ENCODE measurements at regions not wholly inside any gene's neighbourhood (a gene's known extent, or its start where the extent isn't known, plus 50 kb on each side); places are given as distances from the start of the nearest gene placed in this dataset.

GRCh38 chr19:30082168-30082567 is 140.1 kb downstream of the URI1 start:
- H3K4me1 ChIP-seq, result peaks cover 4% of the 10 kb centered on the region

DNA sequence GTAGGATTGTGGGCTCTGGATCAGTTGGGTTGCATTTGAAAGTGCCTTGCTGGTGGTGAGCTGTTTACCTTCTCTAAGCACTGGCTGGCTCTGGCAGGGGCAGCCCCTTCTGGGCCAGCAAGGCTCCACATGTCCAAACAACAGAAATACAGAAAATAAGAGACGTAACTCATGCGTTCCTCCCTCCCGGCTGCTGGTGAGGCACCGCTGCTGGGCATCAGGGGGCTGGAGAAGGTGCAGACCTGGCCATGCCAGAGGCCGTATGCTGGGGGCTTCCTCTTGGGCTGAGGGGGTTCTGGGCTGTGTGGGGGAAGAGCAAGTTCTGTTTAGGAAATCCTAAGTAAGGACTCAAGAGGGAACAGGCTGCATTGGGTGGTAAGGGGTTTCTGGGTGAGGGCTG is 140.6 kb downstream of the URI1 start:
- H3K4me3 ChIP-seq, result no peak overlapping the region
- DNase-seq, result no peak
- no peak overlapping the region for H3K27ac ChIP-seq (replicated peaks)
- intact Hi-C loops (cut with micrococcal nuclease), result no loop called here
- peaks cover 15% of the 10 kb centered on the region for H3K27me3 ChIP-seq (ENCODE audit: low read depth)
- no peaks in the 10 kb centered on the region for H3K36me3 ChIP-seq
- TF ChIP-seq CTCF (IDR thresholded peaks at IDR 0.05; ENCODE audit: borderline replicate concordance), result no peak
- H3K4me1 ChIP-seq, result peaks cover 4% of the 10 kb centered on the region
- no peaks in the 10 kb centered on the region for H3K9me3 ChIP-seq (replicated peaks)

More at GRCh38 chr19:30082168-30082567, 140.1 kb downstream of the URI1 start:
- TF ChIP-seq CTCF (IDR thresholded peaks at IDR 0.05; ENCODE audit: borderline replicate concordance), result no peak
- H3K4me3 ChIP-seq, result no peak overlapping the region
- H3K27me3 ChIP-seq (ENCODE audit: low read depth), result peaks cover 20% of the 10 kb centered on the region
- no peak overlapping the region for H3K27ac ChIP-seq (replicated peaks)
- H3K9me3 ChIP-seq (replicated peaks), result no peaks in the 10 kb centered on the region
- intact Hi-C loops (cut with micrococcal nuclease), result no loop called here
- DNase-seq, result no peak
- no peaks in the 10 kb centered on the region for H3K36me3 ChIP-seq

- TF ChIP-seq CTCF (IDR thresholded peaks at IDR 0.05; ENCODE audit: borderline replicate concordance), result no peak
- DNase-seq, result no peak
- Histone ChIP-seq H3K4me3 (no peak overlapping the region), H3K9me3 (replicated peaks) (no peaks in the 10 kb centered on the region), H3K4me1 (peaks cover 4% of the 10 kb centered on the region), H3K27ac (replicated peaks) (no peak overlapping the region), H3K27me3 (ENCODE audit: low read depth) (peaks cover 9% of the 10 kb centered on the region), H3K36me3 (no peaks in the 10 kb centered on the region)
- intact Hi-C loops (cut with micrococcal nuclease), result no loop called here
Measured at GRCh38 chr19:30083125-30083681, 141.2 kb downstream of the URI1 start.

DNA sequence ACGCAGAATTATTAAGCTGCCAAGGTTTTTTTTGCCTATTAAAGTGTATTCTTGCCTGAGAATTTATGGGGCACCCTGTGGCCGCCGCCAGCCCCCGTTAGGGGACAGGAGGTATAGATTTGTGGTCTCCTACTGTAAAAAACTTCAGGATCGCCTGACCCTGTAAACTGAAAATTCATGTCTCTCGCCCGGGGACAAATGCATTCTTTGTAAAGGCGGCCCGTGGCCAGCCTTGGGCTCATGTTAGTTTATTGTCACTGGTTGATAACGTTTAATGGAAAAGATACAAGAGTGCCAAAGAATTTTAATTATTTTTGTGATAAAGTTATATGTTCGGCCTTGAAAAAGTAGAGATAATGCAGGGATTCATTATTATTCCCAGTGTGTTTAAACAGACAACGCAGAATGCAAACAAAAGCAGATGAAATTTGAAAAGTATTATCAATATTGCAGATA is 141.7 kb downstream of the URI1 start:
- Histone ChIP-seq H3K4me1 (peaks cover 4% of the 10 kb centered on the region), H3K4me3 (no peak overlapping the region), H3K27me3 (ENCODE audit: low read depth) (peaks cover 4% of the 10 kb centered on the region), H3K9me3 (replicated peaks) (no peaks in the 10 kb centered on the region), H3K36me3 (no peaks in the 10 kb centered on the region), H3K27ac (replicated peaks) (no peak overlapping the region)
- no peak for TF ChIP-seq CTCF (IDR thresholded peaks at IDR 0.05; ENCODE audit: borderline replicate concordance)
- intact Hi-C loops (cut with micrococcal nuclease), result no loop called here
- DNase-seq, result no peak

GRCh38 chr19:30084390-30084819 is 142.4 kb downstream of the URI1 start:
- H3K27me3 ChIP-seq (ENCODE audit: low read depth), result no peaks in the 10 kb centered on the region
- no peak overlapping the region for H3K4me3 ChIP-seq
- no peak for TF ChIP-seq CTCF (IDR thresholded peaks at IDR 0.05; ENCODE audit: borderline replicate concordance)
- H3K27ac ChIP-seq (replicated peaks), result no peak overlapping the region
- H3K9me3 ChIP-seq (replicated peaks), result no peaks in the 10 kb centered on the region
- H3K36me3 ChIP-seq, result no peaks in the 10 kb centered on the region
- intact Hi-C loops (cut with micrococcal nuclease), result no loop called here
- DNase-seq, result no peak
- H3K4me1 ChIP-seq, result peaks cover 4% of the 10 kb centered on the region

Measured in left ventricle myocardium inferior (tissue), 1 donor.